Right lobe of liver (tissue), 6 donors: ENCODE measurements at regions not wholly inside any gene's neighbourhood (a gene's known extent, or its start where the extent isn't known, plus 50 kb on each side); places are given as distances from the start of the nearest gene placed in this dataset.

Experiments used
- ATAC-seq, 4 donors: fragments of 200-7000 bp; cut with Tn5 transposase; one replicate each; pipeline ENCODE4 v1.9.1; 2020; ENCODE audit warnings: mild to moderate bottlenecking in 4 of 4, moderate library complexity in 4 of 4
- DNase-seq, 3 donors: peaks; one replicate each; pipeline ENCODE4 v3.0.0-alpha.2; 2020
- H3K27ac ChIP-seq, 3 donors: fragments of 200-600 bp; one replicate each; pipeline ENCODE4 v1.8.0; 2022
- H3K27me3 ChIP-seq, 2 donors: fragments of 200-600 bp; one replicate each; pipeline ENCODE4 v1.8.0; 2022
- H3K36me3 ChIP-seq, 4 donors: fragments of 200-600 bp; sonication (generic) in 1 of 4; one replicate each; pipeline versions ENCODE4 v1.5.1 to v1.8.0; 2017 to 2022; ENCODE audit warnings: control low read depth in 1 of 4
- H3K4me1 ChIP-seq, 4 donors: fragments of 200-600 bp; sonication (generic) in 1 of 4; one replicate each; pipeline versions ENCODE4 v1.5.1 to v1.8.0; 2017 to 2022; ENCODE audit warnings: control low read depth in 1 of 4
- H3K4me3 ChIP-seq, 3 donors: fragments of 200-600 bp; one replicate each; pipeline ENCODE4 v1.8.0; 2022
- H3K9me3 ChIP-seq, 4 donors: fragments of 200-600 bp; sonication (generic) in 1 of 4; one replicate each; pipeline versions ENCODE4 v1.5.1 to v1.8.0; 2017 to 2022; ENCODE audit warnings: control low read depth in 1 of 4
- POLR2A ChIP-seq: fragments of 450-650 bp; IDR thresholded peaks from one replicate; pipeline ENCODE4 v1.6.1; 2017; ENCODE audit warnings: antibody characterized with exemption, mild to moderate bottlenecking
- WGBS: methylation state at CpG from one replicate; pipeline ENCODE4 v1.1.6; 2018; ENCODE audit warnings: low coverage, low lambda C conversion rate; ENCODE audit not compliant: insufficient coverage; ENCODE audit errors: missing lambda C conversion rate; 5-methylcytosine and 5-hydroxymethylcytosine counted together
- intact Hi-C, 2 donors: fragments of 100-400 bp; cut with DNase I; formaldehyde crosslinking; loops; one replicate each; pipeline versions ENCODE4 v1.11.2 to v1.14.1; 2022
- TF ChIP-seq, protein P1 (sequence below), 4 donors: fragments of 200-600 bp in 3 of 4; fragments of 450-650 bp in 1 of 4; IDR thresholded peaks; one replicate each; pipeline versions ENCODE4 v1.5.1 to v1.8.0; 2016 to 2022; ENCODE audit warnings: antibody characterized with exemption in 4 of 4, mild to moderate bottlenecking in 2 of 4
- donor health status: DM: no; HTN: yes; CAD: no.
- donor health status: DM: no; HTN: no; CAD: no.
- donor health status: DM: no; HTN: no; CAD: no.
- donor health status: DM: no; HTN: yes; CAD: no.
- donor health status: DM: no; HTN: yes; CAD: no.

DNA sequence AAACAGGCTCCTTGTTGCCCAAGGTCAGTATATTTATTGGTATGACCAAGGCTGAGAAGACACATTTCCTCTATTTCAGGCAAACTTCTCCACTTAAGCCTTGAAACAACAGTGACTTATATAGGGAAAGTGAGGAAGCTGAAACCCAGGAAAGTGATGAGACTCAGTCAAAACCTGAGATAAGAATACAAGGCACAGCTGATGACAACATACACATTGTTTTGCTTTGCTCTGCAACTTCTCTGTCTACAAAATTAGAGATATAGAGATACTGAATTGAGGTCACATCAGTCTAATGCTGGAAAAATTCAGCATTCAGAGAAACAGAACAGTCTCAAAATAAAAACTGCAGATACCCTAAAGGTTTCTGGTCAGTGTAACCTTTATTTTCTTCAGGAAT is 586.1 kb downstream of the DNAH5 start:
- no peak for DNase-seq
- H3K27ac ChIP-seq = no peak overlapping the region
- no peaks in the 10 kb centered on the region for H3K27me3 ChIP-seq
- no peaks in the 10 kb centered on the region for H3K36me3 ChIP-seq
- no peak overlapping the region for H3K4me3 ChIP-seq
- no peaks in the 10 kb centered on the region for H3K4me1 ChIP-seq
- H3K9me3 ChIP-seq = no peaks in the 10 kb centered on the region
- no peak for ATAC-seq
- TF ChIP-seq POLR2A = no peak
- TF ChIP-seq, protein P1, sequence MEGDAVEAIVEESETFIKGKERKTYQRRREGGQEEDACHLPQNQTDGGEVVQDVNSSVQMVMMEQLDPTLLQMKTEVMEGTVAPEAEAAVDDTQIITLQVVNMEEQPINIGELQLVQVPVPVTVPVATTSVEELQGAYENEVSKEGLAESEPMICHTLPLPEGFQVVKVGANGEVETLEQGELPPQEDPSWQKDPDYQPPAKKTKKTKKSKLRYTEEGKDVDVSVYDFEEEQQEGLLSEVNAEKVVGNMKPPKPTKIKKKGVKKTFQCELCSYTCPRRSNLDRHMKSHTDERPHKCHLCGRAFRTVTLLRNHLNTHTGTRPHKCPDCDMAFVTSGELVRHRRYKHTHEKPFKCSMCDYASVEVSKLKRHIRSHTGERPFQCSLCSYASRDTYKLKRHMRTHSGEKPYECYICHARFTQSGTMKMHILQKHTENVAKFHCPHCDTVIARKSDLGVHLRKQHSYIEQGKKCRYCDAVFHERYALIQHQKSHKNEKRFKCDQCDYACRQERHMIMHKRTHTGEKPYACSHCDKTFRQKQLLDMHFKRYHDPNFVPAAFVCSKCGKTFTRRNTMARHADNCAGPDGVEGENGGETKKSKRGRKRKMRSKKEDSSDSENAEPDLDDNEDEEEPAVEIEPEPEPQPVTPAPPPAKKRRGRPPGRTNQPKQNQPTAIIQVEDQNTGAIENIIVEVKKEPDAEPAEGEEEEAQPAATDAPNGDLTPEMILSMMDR (IDR thresholded peaks at IDR 0.05) = no peak
- intact Hi-C loops = no loop called here

DNA sequence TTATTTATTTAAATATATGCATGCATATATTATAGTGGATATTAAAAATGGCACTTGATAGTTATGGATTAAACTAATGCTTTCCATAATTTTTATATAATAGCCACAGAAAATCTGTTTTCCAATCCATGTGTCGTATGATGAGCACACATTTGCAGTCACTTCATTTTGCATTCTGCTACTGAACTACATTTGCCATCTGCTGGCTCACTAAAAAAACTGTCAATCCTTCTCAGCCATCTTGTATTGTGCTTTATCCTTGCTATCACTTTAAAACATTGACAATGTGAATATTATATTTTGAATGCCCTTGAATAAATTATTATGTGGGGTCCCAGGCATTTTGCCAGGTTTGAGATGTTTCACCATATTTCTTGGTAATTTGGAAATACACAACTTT is 586.6 kb downstream of the DNAH5 start:
- 0% methylated on average over 1 of the region's 1 CpG for WGBS
- Histone ChIP-seq H3K27ac (no peak overlapping the region), H3K27me3 (no peaks in the 10 kb centered on the region), H3K9me3 (no peaks in the 10 kb centered on the region), H3K4me3 (no peak overlapping the region), H3K4me1 (no peaks in the 10 kb centered on the region), H3K36me3 (no peaks in the 10 kb centered on the region)
- no peak for TF ChIP-seq POLR2A
- TF ChIP-seq, protein P1 (IDR thresholded peaks at IDR 0.05) = no peak
- ATAC-seq (no peak), DNase-seq (no peak)
- intact Hi-C loops = no loop called here

- Histone ChIP-seq H3K27me3 (no peaks in the 10 kb centered on the region), H3K9me3 (no peaks in the 10 kb centered on the region), H3K27ac (no peak overlapping the region), H3K36me3 (no peaks in the 10 kb centered on the region), H3K4me3 (no peak overlapping the region), H3K4me1 (no peaks in the 10 kb centered on the region)
- intact Hi-C loops = no loop called here
- TF ChIP-seq, protein P1 (IDR thresholded peaks at IDR 0.05) = no peak
- TF ChIP-seq POLR2A = no peak
- 89% methylated on average over 3 of the region's 3 CpGs for WGBS
- DNase-seq = no peak
- ATAC-seq = no peak
These were observed 588.3 kb downstream of the DNAH5 start for GRCh38 chr5:13356226-13356625.

DNA sequence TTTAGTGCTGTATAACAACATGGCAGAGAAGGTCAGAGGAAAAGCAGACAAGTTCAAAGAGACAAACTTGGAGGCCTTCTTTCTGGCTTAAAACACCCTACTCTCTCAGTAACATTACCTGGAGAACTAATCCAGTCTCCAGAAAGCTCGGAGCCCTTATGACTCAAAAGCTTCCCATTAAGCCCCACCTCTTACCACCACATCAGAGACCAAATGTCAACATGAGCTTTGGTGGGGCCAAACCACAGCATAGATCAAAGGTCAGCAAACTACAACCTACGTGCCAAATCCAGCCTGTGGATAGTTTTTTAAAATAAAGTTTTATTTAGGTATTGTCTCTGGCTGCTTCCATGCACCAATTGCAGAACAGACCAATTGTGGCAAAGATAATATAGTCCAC is 589.9 kb downstream of the DNAH5 start:
- H3K9me3 ChIP-seq = no peaks in the 10 kb centered on the region
- no peak for DNase-seq
- peak in 2 of 4 donors; percentile 56 to 60 for ATAC-seq
- intact Hi-C loops = no loop called here
- WGBS = 17% methylated on average over 2 of the region's 2 CpGs
- no peaks in the 10 kb centered on the region for H3K4me1 ChIP-seq
- no peak overlapping the region for H3K4me3 ChIP-seq
- H3K27ac ChIP-seq = no peak overlapping the region
- no peak for TF ChIP-seq POLR2A
- TF ChIP-seq, protein P1 (IDR thresholded peaks at IDR 0.05) = no peak
- H3K36me3 ChIP-seq = no peaks in the 10 kb centered on the region
- H3K27me3 ChIP-seq = no peaks in the 10 kb centered on the region

- no peak overlapping the region for H3K27ac ChIP-seq
- ATAC-seq = no peak
- intact Hi-C loops = no loop called here
- H3K4me1 ChIP-seq = no peaks in the 10 kb centered on the region
- no peaks in the 10 kb centered on the region for H3K36me3 ChIP-seq
- no peak overlapping the region for H3K4me3 ChIP-seq
- no peak for DNase-seq
- no peaks in the 10 kb centered on the region for H3K9me3 ChIP-seq
- WGBS = 43% methylated on average over 2 of the region's 2 CpGs
- H3K27me3 ChIP-seq = no peaks in the 10 kb centered on the region
- TF ChIP-seq, protein P1 (IDR thresholded peaks at IDR 0.05) = no peak
- TF ChIP-seq POLR2A = no peak
These were observed 593.7 kb downstream of the DNAH5 start for GRCh38 chr5:13350767-13351166.
